ENCODE measurements at regions not wholly inside any gene's neighbourhood (a gene's known extent, or its start where the extent isn't known, plus 50 kb on each side); places are given as distances from the start of the nearest gene placed in this dataset.

- H3K27ac ChIP-seq (ENCODE audit: low read length): no peak overlapping the region
- POLR2A ChIA-PET (ENCODE audit: unreplicated experiment): no interaction called here
- CTCF ChIA-PET: no interaction called here
- H3K4me3 ChIP-seq (ENCODE audit: low read length): no peak overlapping the region
- H3K79me2 ChIP-seq (ENCODE audit: low read length): no peaks in the 10 kb centered on the region
- H3K36me3 ChIP-seq (ENCODE audit: low read depth, low read length): no peaks in the 10 kb centered on the region
- H2AFZ ChIP-seq (ENCODE audit: low read length): no peak overlapping the region
- no peak overlapping the region for H3K4me2 ChIP-seq (ENCODE audit: low read length)
- no peak for TF ChIP-seq CTCF (conservative IDR thresholded peaks at IDR 0.05; ENCODE audit: low read depth, low read length)
- no peaks in the 10 kb centered on the region for H3K9me2 ChIP-seq (replicated peaks; ENCODE audit: low read length)
- no peak for DNase-seq
- intact Hi-C loops (cut with micrococcal nuclease): no loop called here
- H3K9me3 ChIP-seq (ENCODE audit: low read length): no peaks in the 10 kb centered on the region
- H3F3A ChIP-seq (ENCODE audit: low read length, unreplicated experiment): no peaks in the 10 kb centered on the region
- no peak overlapping the region for H3K9ac ChIP-seq (ENCODE audit: low read length)
- no peak for ATAC-seq
- no peaks in the 10 kb centered on the region for H4K20me1 ChIP-seq (ENCODE audit: low read length)
- peaks cover 50% of the 10 kb centered on the region for H3K27me3 ChIP-seq (ENCODE audit: low read length)
- no peaks in the 10 kb centered on the region for H3K4me1 ChIP-seq (ENCODE audit: insufficient read depth, low read length)
- no TSS peak for BruUV-seq (replicated peaks)
Measured at GRCh38 chr12:13652105-13652504, 329.3 kb downstream of the GRIN2B start.

GRCh38 chr12:13635709-13636108, 345.7 kb downstream of the GRIN2B start:
- no TSS peak for BruUV-seq (replicated peaks)
- Histone ChIP-seq H3K9me2 (replicated peaks; ENCODE audit: low read length) (no peaks in the 10 kb centered on the region), H2AFZ (ENCODE audit: low read length) (no peak overlapping the region), H3K9ac (ENCODE audit: low read length) (no peak overlapping the region), H3K79me2 (ENCODE audit: low read length) (no peaks in the 10 kb centered on the region), H3K36me3 (ENCODE audit: low read depth, low read length) (no peaks in the 10 kb centered on the region), H4K20me1 (ENCODE audit: low read length) (no peaks in the 10 kb centered on the region), H3K27ac (ENCODE audit: low read length) (no peak overlapping the region), H3K4me3 (ENCODE audit: low read length) (no peak overlapping the region), H3K9me3 (ENCODE audit: low read length) (no peaks in the 10 kb centered on the region), H3K27me3 (ENCODE audit: low read length) (no peaks in the 10 kb centered on the region; the same call in 1 of the 2 replicates), H3K4me1 (ENCODE audit: insufficient read depth, low read length) (no peaks in the 10 kb centered on the region), H3F3A (ENCODE audit: low read length, unreplicated experiment) (no peaks in the 10 kb centered on the region), H3K4me2 (ENCODE audit: low read length) (no peak overlapping the region)
- intact Hi-C loops (cut with micrococcal nuclease): no loop called here
- ATAC-seq (no peak), DNase-seq (no peak)
- no peak for TF ChIP-seq CTCF (conservative IDR thresholded peaks at IDR 0.05; ENCODE audit: low read depth, low read length)
- ChIA-PET POLR2A (ENCODE audit: unreplicated experiment) (no interaction called here), CTCF (no interaction called here)

- intact Hi-C loops (cut with micrococcal nuclease): no loop called here
- Histone ChIP-seq H3K9ac (ENCODE audit: low read length) (no peak overlapping the region), H4K20me1 (ENCODE audit: low read length) (no peaks in the 10 kb centered on the region), H2AFZ (ENCODE audit: low read length) (no peak overlapping the region), H3F3A (ENCODE audit: low read length, unreplicated experiment) (no peaks in the 10 kb centered on the region), H3K79me2 (ENCODE audit: low read length) (no peaks in the 10 kb centered on the region), H3K27me3 (ENCODE audit: low read length) (no peaks in the 10 kb centered on the region), H3K36me3 (ENCODE audit: low read depth, low read length) (no peaks in the 10 kb centered on the region), H3K9me2 (replicated peaks; ENCODE audit: low read length) (no peaks in the 10 kb centered on the region), H3K27ac (ENCODE audit: low read length) (no peak overlapping the region), H3K4me1 (ENCODE audit: insufficient read depth, low read length) (no peaks in the 10 kb centered on the region), H3K4me3 (ENCODE audit: low read length) (no peak overlapping the region), H3K9me3 (ENCODE audit: low read length) (no peaks in the 10 kb centered on the region), H3K4me2 (ENCODE audit: low read length) (no peak overlapping the region)
- POLR2A ChIA-PET (ENCODE audit: unreplicated experiment): no interaction called here
- ATAC-seq (no peak), DNase-seq (no peak)
- TF ChIP-seq EZH2phosphoT487 (IDR thresholded peaks at IDR 0.05; ENCODE audit: borderline replicate concordance, low read length): no peak
- no peak for TF ChIP-seq CTCF (conservative IDR thresholded peaks at IDR 0.05; ENCODE audit: low read depth, low read length)
- no peak for TF ChIP-seq EZH2 (IDR thresholded peaks at IDR 0.05; ENCODE audit: low read length, unreplicated experiment)
- BruUV-seq (replicated peaks): no TSS peak
- CTCF ChIA-PET: no interaction called here
Measured at GRCh38 chr12:13631873-13632272, 349.5 kb downstream of the GRIN2B start.
